ENCODE measurements at regions not wholly inside any gene's neighbourhood (a gene's known extent, or its start where the extent isn't known, plus 50 kb on each side); places are given as distances from the start of the nearest gene placed in this dataset.

GRCh38 chr16:64102654-64103053, 1019.2 kb downstream of the CDH11 start:
- no peak for TF ChIP-seq CTCF (IDR thresholded peaks at IDR 0.05)
- no peak for TF ChIP-seq POLR2A (IDR thresholded peaks at IDR 0.05)
- TF ChIP-seq EP300 (IDR thresholded peaks at IDR 0.05), result no peak
- no peak for TF ChIP-seq POLR2AphosphoS5 (IDR thresholded peaks at IDR 0.05)
